HG02852 (cell line): ENCODE measurements at regions not wholly inside any gene's neighbourhood (a gene's known extent, or its start where the extent isn't known, plus 50 kb on each side); places are given as distances from the start of the nearest gene placed in this dataset.
"Not testable (repeated sequence)": the region's sequence is repeated elsewhere in the genome, so short reads cannot be mapped to it uniquely, and the experiment has no call there.

Experiments
- ATAC-seq: cut with Tn5 transposase; IDR thresholded peaks from one replicate; pipeline ENCODE4 v1.9.1; 2021; ENCODE audit warnings: mild to moderate bottlenecking, moderate library complexity; ENCODE audit not compliant: unreplicated experiment

DNA sequence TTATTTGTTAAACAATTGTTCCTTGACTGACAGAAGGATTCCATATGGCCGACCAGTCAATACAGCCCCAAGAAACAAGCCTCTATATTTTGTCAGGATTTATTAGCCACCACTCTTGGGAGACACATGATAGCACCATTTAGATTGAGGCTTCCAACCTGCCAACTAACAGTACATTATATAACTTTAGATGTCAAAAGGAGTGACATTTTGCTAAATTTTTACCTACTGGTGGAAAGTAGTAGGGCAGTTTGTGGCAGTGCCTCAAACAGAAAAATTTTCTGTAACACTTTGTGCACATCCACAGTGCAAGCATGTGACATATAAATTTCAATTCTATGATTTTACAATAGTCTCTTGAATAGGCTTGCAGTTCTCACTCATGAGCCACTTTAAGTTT is 464.0 kb downstream of the TRIB2 start:
- no peak for ATAC-seq

- peak; percentile 83 for ATAC-seq
Measured at GRCh38 chr2:13193075-13193474, 476.3 kb downstream of the TRIB2 start.

DNA sequence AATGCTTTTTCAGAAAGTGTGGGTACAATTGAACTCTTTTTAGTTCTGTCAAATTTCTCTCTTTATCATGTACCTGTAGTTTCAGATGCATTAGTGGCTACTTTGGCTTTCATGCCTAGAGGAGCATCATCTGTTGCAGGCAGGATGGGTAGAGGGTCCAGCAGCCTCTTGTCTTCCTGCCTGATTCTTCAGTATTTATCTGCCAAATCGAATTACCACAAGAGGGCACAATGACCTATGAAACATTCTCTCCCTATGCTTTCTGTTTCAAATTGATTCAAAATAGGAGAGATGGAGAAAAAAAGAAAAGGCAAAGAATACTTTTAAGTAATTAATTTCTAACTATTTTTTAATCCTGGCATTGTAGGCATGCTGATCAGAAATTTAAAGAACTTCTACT is 477.2 kb downstream of the TRIB2 start:
- ATAC-seq, result peak; percentile 70

- ATAC-seq, result no peak
Measured at GRCh38 chr2:13195270-13195669, 478.5 kb downstream of the TRIB2 start.

DNA sequence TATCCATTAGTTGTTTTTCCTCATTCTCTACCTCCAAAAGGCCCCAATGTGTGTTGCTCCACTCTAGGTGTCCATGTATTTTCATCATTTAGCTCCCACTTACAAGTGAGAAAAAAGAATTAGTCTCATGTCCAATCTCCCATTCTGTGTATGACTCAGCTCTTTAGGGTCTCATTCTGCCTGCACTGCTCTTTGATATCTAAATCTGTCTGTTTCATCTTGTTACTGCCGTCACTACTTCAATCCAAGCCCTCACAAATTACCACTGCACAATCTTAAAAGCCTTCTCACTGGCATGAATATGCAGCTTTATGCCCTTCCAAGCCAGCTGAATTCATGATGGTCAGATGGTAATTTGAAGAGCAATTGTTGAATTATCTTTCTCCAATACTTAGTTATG is 480.5 kb downstream of the TRIB2 start:
- ATAC-seq, result no peak

- ATAC-seq, result no peak
Measured at GRCh38 chr2:13201924-13202323, 485.2 kb downstream of the TRIB2 start.

DNA sequence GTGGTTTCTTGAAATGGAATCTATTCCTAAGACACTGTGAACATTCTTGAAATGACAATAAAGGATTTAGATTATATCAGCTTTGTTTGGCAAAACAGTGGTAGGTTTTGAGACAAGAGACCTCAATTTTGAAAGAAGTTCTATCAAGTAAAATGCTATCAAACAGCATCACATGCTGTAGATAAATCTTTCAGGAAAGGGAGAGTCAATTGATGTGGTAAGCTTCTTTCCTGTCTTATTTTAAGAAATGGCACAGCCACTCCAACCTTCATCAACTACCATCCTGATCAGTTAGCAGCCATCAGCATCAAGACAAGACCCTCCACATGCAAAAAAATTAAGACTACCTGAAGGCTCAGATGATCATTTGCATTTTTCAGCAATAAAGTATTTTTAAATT is 495.4 kb downstream of the TRIB2 start:
- ATAC-seq, result no peak

DNA sequence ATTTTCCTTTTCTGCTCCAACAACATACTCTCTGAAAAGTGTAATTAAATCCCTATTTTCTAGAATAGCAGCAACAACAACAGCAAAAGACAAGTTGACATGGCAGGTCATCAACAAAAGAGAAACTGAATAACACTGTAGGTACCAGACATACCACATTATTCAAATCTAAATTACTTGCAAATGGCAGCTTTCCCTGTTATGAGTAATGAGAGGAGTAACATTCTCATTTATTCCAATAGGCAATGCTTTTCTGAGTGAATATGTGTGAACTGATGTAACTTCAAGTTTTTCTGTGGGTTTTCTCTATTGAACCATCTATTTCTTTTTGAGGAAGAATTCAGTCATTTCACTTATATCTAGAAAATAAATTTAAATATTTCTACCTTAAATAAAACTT is 501.5 kb downstream of the TRIB2 start:
- no peak for ATAC-seq

- ATAC-seq, result no peak
Measured at GRCh38 chr2:13227578-13227977, 510.8 kb downstream of the TRIB2 start.

DNA sequence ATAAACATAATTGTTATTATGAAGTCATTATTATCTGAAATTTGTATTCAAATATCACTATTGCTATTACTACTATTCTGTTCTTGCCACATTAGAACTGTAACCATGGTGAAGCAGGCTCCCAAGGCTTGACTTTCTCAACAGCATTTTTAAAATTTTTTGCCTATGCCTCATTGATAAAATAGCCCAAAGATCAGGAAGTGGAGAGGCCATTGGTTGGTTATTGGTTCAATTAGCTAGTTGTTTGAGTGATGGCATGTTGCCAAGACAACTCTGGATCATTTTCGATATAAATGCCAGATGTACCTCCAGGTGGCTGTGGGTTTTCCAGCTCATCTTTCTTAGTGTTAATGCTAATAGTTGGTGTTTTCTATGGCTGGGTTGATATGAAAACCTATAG is 513.5 kb downstream of the TRIB2 start:
- ATAC-seq, result no peak

- peak; percentile 55 for ATAC-seq
Measured at GRCh38 chr2:13240061-13240460, 523.3 kb downstream of the TRIB2 start.

DNA sequence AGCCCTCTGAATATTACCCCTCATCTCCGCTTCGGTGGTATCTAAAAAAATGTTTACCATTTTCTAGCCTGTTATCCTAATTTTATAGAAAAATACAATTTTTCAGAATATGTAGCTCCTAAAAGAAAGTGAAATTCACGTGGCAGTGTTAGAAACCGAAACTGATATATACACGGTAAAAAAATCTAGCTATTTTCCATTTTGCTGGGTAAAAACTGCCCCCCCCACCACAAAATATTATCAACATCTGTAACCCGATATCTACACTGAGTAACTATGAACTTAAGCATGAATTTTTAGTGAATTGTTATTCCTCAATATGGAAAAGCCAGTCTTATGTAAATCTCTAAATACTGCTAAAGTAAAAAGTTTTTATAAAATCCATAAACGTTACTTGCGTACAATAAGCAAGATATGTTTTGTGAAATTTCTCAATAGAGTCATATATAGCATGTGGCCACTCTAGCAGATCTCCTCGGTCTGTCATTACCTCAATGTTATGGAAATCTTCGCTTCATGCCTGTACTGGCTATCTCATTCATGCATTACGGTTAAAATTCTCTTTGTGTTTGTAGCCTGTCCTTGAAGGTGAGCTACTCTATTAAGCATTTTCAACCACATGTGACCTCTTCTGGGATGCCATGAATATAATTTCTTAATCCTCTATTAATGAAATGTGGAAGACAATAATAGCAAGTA is 524.2 kb downstream of the TRIB2 start:
- peak; percentile 55 for ATAC-seq

GRCh38 chr2:13252615-13253014 is 535.9 kb downstream of the TRIB2 start:
- ATAC-seq, result no peak

- ATAC-seq, result no peak
Measured at GRCh38 chr2:13255485-13255884, 538.7 kb downstream of the TRIB2 start.

DNA sequence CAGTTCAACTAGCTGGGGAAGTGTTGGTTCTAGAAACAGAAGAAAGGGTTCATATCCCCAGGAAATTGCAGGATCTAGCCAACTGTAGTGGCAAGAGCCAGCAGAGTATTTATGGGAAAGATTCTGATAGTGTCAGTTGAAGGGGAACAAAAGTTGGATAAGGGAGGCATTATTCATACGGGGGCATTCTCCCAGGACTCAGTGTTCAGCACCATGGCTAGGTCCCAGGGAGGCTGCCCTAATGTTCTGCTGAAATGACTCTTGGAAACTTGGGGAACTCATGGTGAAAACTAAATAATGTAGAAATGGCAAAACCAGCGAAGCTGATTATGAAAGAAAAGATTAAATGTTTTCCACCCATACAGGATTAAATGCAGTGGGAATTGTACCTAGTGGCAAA is 543.7 kb downstream of the TRIB2 start:
- no peak for ATAC-seq

GRCh38 chr2:13266166-13266565 is 549.4 kb downstream of the TRIB2 start:
- ATAC-seq, result no peak

- no peak for ATAC-seq
Measured at GRCh38 chr2:13284688-13285087, 568.0 kb downstream of the TRIB2 start.

DNA sequence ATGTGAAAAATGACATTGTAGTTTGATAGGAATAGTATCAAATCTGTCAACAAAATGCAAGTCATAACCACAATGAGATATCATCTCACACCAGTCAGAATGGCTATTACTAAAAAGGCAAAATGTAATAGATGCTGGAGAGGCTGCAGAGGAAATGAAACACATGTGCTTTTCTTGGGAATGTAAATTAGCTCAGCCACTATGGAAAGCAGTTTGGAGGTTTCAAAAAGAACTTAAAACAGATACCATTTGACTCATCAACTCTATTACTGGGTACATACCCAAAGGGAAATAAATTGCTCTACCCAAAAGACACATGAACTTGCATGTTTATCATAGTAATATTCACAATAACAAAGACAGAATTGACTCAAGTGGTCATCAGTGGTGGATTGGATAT is 572.6 kb downstream of the TRIB2 start:
- ATAC-seq, result peak; percentile 57

- not testable (repeated sequence) for ATAC-seq
Measured at GRCh38 chr2:13308478-13308805, 591.7 kb downstream of the TRIB2 start.

- no peak for ATAC-seq
Measured at GRCh38 chr2:13308989-13309388, 592.3 kb downstream of the TRIB2 start.

GRCh38 chr2:13332060-13332459 is 615.3 kb downstream of the TRIB2 start:
- ATAC-seq, result no peak

DNA sequence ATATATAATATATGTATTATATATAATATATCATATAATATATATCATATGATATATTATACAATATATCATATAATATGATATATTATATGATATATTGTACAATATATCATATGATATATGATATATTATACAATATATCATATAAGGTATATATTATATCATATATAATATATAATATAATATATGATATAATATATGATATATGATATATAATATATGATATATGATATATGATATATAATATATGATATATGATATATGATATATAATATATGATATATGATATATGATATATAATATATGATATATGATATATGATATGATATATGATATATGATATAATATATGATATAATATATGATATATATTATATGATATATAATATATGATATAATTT is 617.3 kb downstream of the TRIB2 start:
- ATAC-seq, result not testable (repeated sequence)

GRCh38 chr2:13334545-13334944 is 617.8 kb downstream of the TRIB2 start:
- no peak for ATAC-seq
